WERI-Rb-1 (cell line): ENCODE measurements at regions not wholly inside any gene's neighbourhood (a gene's known extent, or its start where the extent isn't known, plus 50 kb on each side); places are given as distances from the start of the nearest gene placed in this dataset.

Experiments used
- DNase-seq: peaks from one replicate; pipeline ENCODE4 v3.0.0-alpha.2; 2020
- H3K27ac ChIP-seq: fragments of 250-450 bp; sonication (Bioruptor Pico); 2 replicates; pipeline ENCODE4 v1.5.1; 2020; ENCODE audit warnings: mild to moderate bottlenecking, moderate library complexity
- H3K27me3 ChIP-seq: fragments of 250-450 bp; sonication (Bioruptor Pico); 2 replicates; pipeline ENCODE4 v1.5.1; 2021; ENCODE audit warnings: mild to moderate bottlenecking, low read depth, moderate library complexity; ENCODE audit not compliant: insufficient read depth, severe bottlenecking
- H3K36me3 ChIP-seq: fragments of 250-450 bp; sonication (Bioruptor Pico); 2 replicates; pipeline ENCODE4 v1.5.1; 2020; ENCODE audit warnings: mild to moderate bottlenecking, moderate library complexity
- H3K4me3 ChIP-seq: 2 replicates; pipeline ENCODE4 v1.5.1; 2011; ENCODE audit warnings: low read depth, mild to moderate bottlenecking, control low read depth, low read length
- H3K9me3 ChIP-seq: fragments of 250-450 bp; sonication (Bioruptor Pico); 2 replicates; pipeline ENCODE4 v1.5.1; 2021; ENCODE audit warnings: mild to moderate bottlenecking, moderate library complexity; ENCODE audit not compliant: severe bottlenecking
- CTCF ChIP-seq: IDR thresholded peaks from 2 replicates; pipeline ENCODE4 v1.5.1; 2011; ENCODE audit warnings: low read depth, mild to moderate bottlenecking, control low read depth, inconsistent platforms, low read length

- TF ChIP-seq CTCF, result no peak
- Histone ChIP-seq H3K36me3 (no peaks in the 10 kb centered on the region), H3K27me3 (no peaks in the 10 kb centered on the region), H3K4me3 (no peak overlapping the region), H3K27ac (no peak overlapping the region), H3K9me3 (no peaks in the 10 kb centered on the region)
- no peak for DNase-seq
Observed at GRCh38 chr2:225340923-225341322, 58.6 kb upstream of the NYAP2 start.

GRCh38 chr2:225337183-225337582 is 62.3 kb upstream of the NYAP2 start:
- DNase-seq, result no peak
- no peaks in the 10 kb centered on the region for H3K9me3 ChIP-seq
- H3K36me3 ChIP-seq, result no peaks in the 10 kb centered on the region
- no peak for TF ChIP-seq CTCF
- no peak overlapping the region for H3K4me3 ChIP-seq
- H3K27ac ChIP-seq, result no peak overlapping the region
- no peaks in the 10 kb centered on the region for H3K27me3 ChIP-seq

- DNase-seq, result no peak
- Histone ChIP-seq H3K36me3 (no peaks in the 10 kb centered on the region), H3K4me3 (no peak overlapping the region), H3K27me3 (no peaks in the 10 kb centered on the region), H3K9me3 (no peaks in the 10 kb centered on the region), H3K27ac (no peak overlapping the region)
- no peak for TF ChIP-seq CTCF
Observed at GRCh38 chr2:225334514-225334913, 65.0 kb upstream of the NYAP2 start.

- no peak overlapping the region for H3K27ac ChIP-seq
- no peaks in the 10 kb centered on the region for H3K36me3 ChIP-seq
- TF ChIP-seq CTCF, result no peak
- H3K27me3 ChIP-seq, result no peaks in the 10 kb centered on the region
- H3K9me3 ChIP-seq, result peaks cover 3% of the 10 kb centered on the region
- no peak for DNase-seq
- H3K4me3 ChIP-seq, result no peak overlapping the region
Observed at GRCh38 chr2:225328192-225328591, 71.3 kb upstream of the NYAP2 start.

- Histone ChIP-seq H3K27ac (no peak overlapping the region), H3K9me3 (peaks cover 3% of the 10 kb centered on the region), H3K27me3 (no peaks in the 10 kb centered on the region), H3K4me3 (no peak overlapping the region), H3K36me3 (no peaks in the 10 kb centered on the region)
- TF ChIP-seq CTCF, result no peak
- DNase-seq, result no peak
Observed at GRCh38 chr2:225326969-225327368, 72.5 kb upstream of the NYAP2 start.

- no peaks in the 10 kb centered on the region for H3K36me3 ChIP-seq
- H3K27me3 ChIP-seq, result no peaks in the 10 kb centered on the region
- peaks cover 4% of the 10 kb centered on the region for H3K9me3 ChIP-seq
- no peak overlapping the region for H3K27ac ChIP-seq
- no peak for DNase-seq
- H3K4me3 ChIP-seq, result no peak overlapping the region
- no peak for TF ChIP-seq CTCF
Observed at GRCh38 chr2:225319872-225320271, 79.6 kb upstream of the NYAP2 start.
